ENCODE measurements at regions not wholly inside any gene's neighbourhood (a gene's known extent, or its start where the extent isn't known, plus 50 kb on each side); places are given as distances from the start of the nearest gene placed in this dataset.

DNA sequence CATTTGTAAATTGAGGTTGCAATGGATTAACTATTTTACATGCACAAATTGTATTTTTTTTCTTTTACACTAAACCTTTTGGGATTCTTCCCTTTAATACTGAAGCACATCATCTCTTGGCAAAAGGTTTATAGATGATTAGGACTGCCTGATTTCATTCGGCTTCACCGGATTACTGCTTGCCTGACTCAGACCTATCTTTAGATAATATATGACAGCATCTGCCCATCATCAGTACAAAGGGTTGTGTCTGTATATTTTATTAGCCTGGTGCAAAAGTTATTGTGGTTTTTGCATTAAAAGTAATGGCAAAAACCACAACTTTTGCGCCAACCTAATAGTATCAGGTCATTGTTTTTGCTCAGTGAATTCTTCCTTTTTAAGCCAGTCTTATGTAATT is 316.2 kb upstream of the HTR2A start:
- TF ChIP-seq SUZ12 (IDR thresholded peaks at IDR 0.05; ENCODE audit: extremely low read depth, insufficient read depth, insufficient read length) (no peak), YY1 (IDR thresholded peaks at IDR 0.05; ENCODE audit: insufficient read depth, insufficient read length) (no peak)
